Skeletal muscle satellite cell (primary cell): ENCODE measurements at regions not wholly inside any gene's neighbourhood (a gene's known extent, or its start where the extent isn't known, plus 50 kb on each side); places are given as distances from the start of the nearest gene placed in this dataset.
"Not testable (repeated sequence)": the region's sequence is repeated elsewhere in the genome, so short reads cannot be mapped to it uniquely, and the experiment has no call there.

ENCODE experiments used
- H3K27me3 ChIP-seq: 2 replicates; pipeline ENCODE4 v1.7.0; 2013; ENCODE audit warnings: low read length; ENCODE audit not compliant: control insufficient read depth, insufficient read depth
- H3K36me3 ChIP-seq: 2 replicates; pipeline ENCODE4 v1.7.0; 2013; ENCODE audit warnings: mild to moderate bottlenecking, control low read depth, low read length; ENCODE audit not compliant: insufficient read depth
- H3K4me1 ChIP-seq: 2 replicates; pipeline ENCODE4 v1.7.0; 2013; ENCODE audit warnings: low read length; ENCODE audit not compliant: control insufficient read depth, insufficient read depth
- H3K4me2 ChIP-seq: 2 replicates; pipeline ENCODE4 v1.7.0; 2013; ENCODE audit warnings: mild to moderate bottlenecking, low read length
- H3K4me3 ChIP-seq: 2 replicates; pipeline ENCODE4 v1.7.0; 2013; ENCODE audit warnings: low read length
- H3K9ac ChIP-seq: 2 replicates; pipeline ENCODE4 v1.7.0; 2013; ENCODE audit warnings: mild to moderate bottlenecking, low read depth, low read length, moderate library complexity
- H3K9me3 ChIP-seq: replicated peaks from 2 replicates; pipeline ENCODE4 v1.7.0; 2013; ENCODE audit warnings: mild to moderate bottlenecking, control low read depth, low read length

- H3K36me3 ChIP-seq, H3K4me1 ChIP-seq, H3K9me3 ChIP-seq, H3K27me3 ChIP-seq, H3K9ac ChIP-seq, H3K4me2 ChIP-seq, H3K4me3 ChIP-seq: not testable (repeated sequence)
Measured at GRCh38 chrX:23458957-23459356, 124.3 kb downstream of the PTCHD1 start.

GRCh38 chrX:23465105-23465791 lies 130.6 kb downstream of the PTCHD1 start:
- Histone ChIP-seq H3K4me2 (no peak overlapping the region), H3K27me3 (no peaks in the 10 kb centered on the region), H3K9me3 (peaks cover 3% of the 10 kb centered on the region), H3K4me3 (no peak overlapping the region), H3K9ac (no peak overlapping the region), H3K36me3 (no peaks in the 10 kb centered on the region), H3K4me1 (no peaks in the 10 kb centered on the region)

- H3K4me1 ChIP-seq: no peaks in the 10 kb centered on the region
- H3K36me3 ChIP-seq: no peaks in the 10 kb centered on the region
- H3K4me2 ChIP-seq: no peak overlapping the region
- no peaks in the 10 kb centered on the region for H3K27me3 ChIP-seq
- peaks cover 3% of the 10 kb centered on the region for H3K9me3 ChIP-seq
- H3K9ac ChIP-seq: no peak overlapping the region
- no peak overlapping the region for H3K4me3 ChIP-seq
Measured at GRCh38 chrX:23465985-23466384, 131.3 kb downstream of the PTCHD1 start.

- peak overlapping the region; percentile 3 for H3K4me2 ChIP-seq
- H3K27me3 ChIP-seq: no peaks in the 10 kb centered on the region
- no peak overlapping the region for H3K4me3 ChIP-seq
- no peaks in the 10 kb centered on the region for H3K36me3 ChIP-seq
- H3K9ac ChIP-seq: no peak overlapping the region
- H3K9me3 ChIP-seq: no peaks in the 10 kb centered on the region
- H3K4me1 ChIP-seq: peaks cover 14% of the 10 kb centered on the region
Measured at GRCh38 chrX:23478056-23478455, 143.4 kb downstream of the PTCHD1 start.

GRCh38 chrX:23478561-23478960 lies 143.9 kb downstream of the PTCHD1 start:
- Histone ChIP-seq H3K27me3 (no peaks in the 10 kb centered on the region), H3K4me2 (no peak overlapping the region), H3K4me3 (no peak overlapping the region), H3K9me3 (no peaks in the 10 kb centered on the region), H3K36me3 (no peaks in the 10 kb centered on the region), H3K4me1 (peaks cover 17% of the 10 kb centered on the region), H3K9ac (no peak overlapping the region)

GRCh38 chrX:23482561-23482960 lies 147.9 kb downstream of the PTCHD1 start:
- H3K36me3 ChIP-seq: no peaks in the 10 kb centered on the region
- peaks cover 12% of the 10 kb centered on the region for H3K4me1 ChIP-seq
- H3K4me3 ChIP-seq: no peak overlapping the region
- H3K27me3 ChIP-seq: no peaks in the 10 kb centered on the region
- H3K9ac ChIP-seq: no peak overlapping the region
- H3K9me3 ChIP-seq: no peaks in the 10 kb centered on the region
- no peak overlapping the region for H3K4me2 ChIP-seq

- Histone ChIP-seq H3K36me3 (no peaks in the 10 kb centered on the region), H3K9me3 (no peaks in the 10 kb centered on the region), H3K27me3 (no peaks in the 10 kb centered on the region), H3K9ac (no peak overlapping the region), H3K4me3 (no peak overlapping the region), H3K4me2 (peak overlapping the region; percentile 41), H3K4me1 (peaks cover 9% of the 10 kb centered on the region)
Measured at GRCh38 chrX:23483396-23483795, 148.7 kb downstream of the PTCHD1 start.

GRCh38 chrX:23493941-23494374 lies 159.3 kb downstream of the PTCHD1 start:
- no peaks in the 10 kb centered on the region for H3K36me3 ChIP-seq
- no peak overlapping the region for H3K9ac ChIP-seq
- H3K27me3 ChIP-seq: no peaks in the 10 kb centered on the region
- H3K4me2 ChIP-seq: no peak overlapping the region
- H3K4me3 ChIP-seq: no peak overlapping the region
- H3K4me1 ChIP-seq: peaks cover 5% of the 10 kb centered on the region
- no peaks in the 10 kb centered on the region for H3K9me3 ChIP-seq

GRCh38 chrX:23494741-23495140 lies 160.1 kb downstream of the PTCHD1 start:
- peaks cover 5% of the 10 kb centered on the region for H3K4me1 ChIP-seq
- no peaks in the 10 kb centered on the region for H3K27me3 ChIP-seq
- no peaks in the 10 kb centered on the region for H3K36me3 ChIP-seq
- no peak overlapping the region for H3K4me2 ChIP-seq
- no peak overlapping the region for H3K4me3 ChIP-seq
- no peak overlapping the region for H3K9ac ChIP-seq
- no peaks in the 10 kb centered on the region for H3K9me3 ChIP-seq

GRCh38 chrX:23497919-23498318 lies 163.3 kb downstream of the PTCHD1 start:
- H3K27me3 ChIP-seq: no peaks in the 10 kb centered on the region
- H3K4me1 ChIP-seq: peaks cover 5% of the 10 kb centered on the region
- no peak overlapping the region for H3K9ac ChIP-seq
- no peak overlapping the region for H3K4me3 ChIP-seq
- H3K36me3 ChIP-seq: no peaks in the 10 kb centered on the region
- no peaks in the 10 kb centered on the region for H3K9me3 ChIP-seq
- no peak overlapping the region for H3K4me2 ChIP-seq

- H3K4me3 ChIP-seq: no peak overlapping the region
- H3K4me1 ChIP-seq: peaks cover 24% of the 10 kb centered on the region
- H3K4me2 ChIP-seq: no peak overlapping the region
- no peaks in the 10 kb centered on the region for H3K36me3 ChIP-seq
- no peak overlapping the region for H3K9ac ChIP-seq
- no peaks in the 10 kb centered on the region for H3K9me3 ChIP-seq
- no peaks in the 10 kb centered on the region for H3K27me3 ChIP-seq
Measured at GRCh38 chrX:23501974-23502373, 165.3 kb upstream of the PRDX4 start.

- peaks cover 24% of the 10 kb centered on the region for H3K4me1 ChIP-seq
- peak overlapping the region; percentile 30 for H3K9ac ChIP-seq
- H3K4me2 ChIP-seq: peak overlapping the region; percentile 60
- H3K36me3 ChIP-seq: no peaks in the 10 kb centered on the region
- H3K9me3 ChIP-seq: no peaks in the 10 kb centered on the region
- H3K27me3 ChIP-seq: no peaks in the 10 kb centered on the region
- H3K4me3 ChIP-seq: no peak overlapping the region
Measured at GRCh38 chrX:23503835-23504539, 163.3 kb upstream of the PRDX4 start.
